Heart left ventricle (tissue), 13 donors: ENCODE measurements at regions not wholly inside any gene's neighbourhood (a gene's known extent, or its start where the extent isn't known, plus 50 kb on each side); places are given as distances from the start of the nearest gene placed in this dataset.

Experiments
- POLR2A ChIP-seq, 2 donors: fragments of 450-650 bp; IDR thresholded peaks; one replicate each; pipeline ENCODE4 v1.6.1; 2017; ENCODE audit warnings: antibody characterized with exemption in 2 of 2, mild to moderate bottlenecking in 2 of 2, moderate library complexity in 2 of 2
- TF ChIP-seq, protein P1 (sequence below), 12 donors: fragments of 200-600 bp; sonication (generic) in 4 of 12; IDR thresholded peaks; one replicate each; pipeline versions ENCODE4 v1.5.0 to v1.8.0; 2018 to 2022; ENCODE audit warnings: antibody characterized with exemption in 12 of 12, mild to moderate bottlenecking in 5 of 12
- donor health status: ischemic (EF 13 %, LVEDD 7.1; RV severe dilation, severe dysfunction).
- donor health status: DM: no; HTN: yes; CAD: no.
- donor health status: DM: no; HTN: no; CAD: no.
- donor health status: ischemic (EF 25% LVEDD 6.9; RV normal size, moderate dysfunction).
- donor health status: ischemic (EF 25% LVEDD 5.7; RV mildly dilated, moderate dysfunction).
- donor health status: ischemic (EF 35%, LVEDD 5.7; RV mildly dilated, moderate dysfunction).
- donor health status: nonischemic (EF 11% LVEDD 7.7; RV severe dilation, severe dysfunction).
- donor health status: DM: yes; HTN: yes; CAD: no.
- donor health status: PGD.
- donor health status: ischemic (EF 29% LVEDD 5.4; RV normal size, mild dysfunction).
- donor health status: nonischemic (EF 23%, LVEDD 6.1; RV moderate dilation, normal function).

DNA sequence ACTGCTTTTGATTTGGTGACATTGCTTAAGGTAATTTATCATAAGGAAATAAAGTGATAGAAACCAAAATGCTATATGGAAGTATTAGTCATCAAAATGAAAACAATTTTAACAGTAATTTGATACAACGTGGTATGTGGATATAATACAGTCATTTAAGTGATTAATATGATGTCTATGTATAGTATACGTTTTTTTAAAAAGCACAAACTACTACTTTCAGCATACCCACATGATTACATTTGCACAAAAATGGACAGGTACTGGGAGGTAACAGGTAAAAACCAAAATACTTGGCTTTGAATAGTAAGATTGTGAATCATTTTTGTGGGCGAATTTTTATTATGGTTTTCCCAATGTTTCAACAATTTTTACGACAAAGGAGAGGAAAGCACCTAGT lies 97.6 kb downstream of the OGFRL1 start:
- TF ChIP-seq, protein P1, sequence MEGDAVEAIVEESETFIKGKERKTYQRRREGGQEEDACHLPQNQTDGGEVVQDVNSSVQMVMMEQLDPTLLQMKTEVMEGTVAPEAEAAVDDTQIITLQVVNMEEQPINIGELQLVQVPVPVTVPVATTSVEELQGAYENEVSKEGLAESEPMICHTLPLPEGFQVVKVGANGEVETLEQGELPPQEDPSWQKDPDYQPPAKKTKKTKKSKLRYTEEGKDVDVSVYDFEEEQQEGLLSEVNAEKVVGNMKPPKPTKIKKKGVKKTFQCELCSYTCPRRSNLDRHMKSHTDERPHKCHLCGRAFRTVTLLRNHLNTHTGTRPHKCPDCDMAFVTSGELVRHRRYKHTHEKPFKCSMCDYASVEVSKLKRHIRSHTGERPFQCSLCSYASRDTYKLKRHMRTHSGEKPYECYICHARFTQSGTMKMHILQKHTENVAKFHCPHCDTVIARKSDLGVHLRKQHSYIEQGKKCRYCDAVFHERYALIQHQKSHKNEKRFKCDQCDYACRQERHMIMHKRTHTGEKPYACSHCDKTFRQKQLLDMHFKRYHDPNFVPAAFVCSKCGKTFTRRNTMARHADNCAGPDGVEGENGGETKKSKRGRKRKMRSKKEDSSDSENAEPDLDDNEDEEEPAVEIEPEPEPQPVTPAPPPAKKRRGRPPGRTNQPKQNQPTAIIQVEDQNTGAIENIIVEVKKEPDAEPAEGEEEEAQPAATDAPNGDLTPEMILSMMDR (IDR thresholded peaks at IDR 0.05): no peak
- TF ChIP-seq POLR2A (IDR thresholded peaks at IDR 0.05): no peak
